Common myeloid progenitor, CD34-positive (primary cell): ENCODE measurements at regions not wholly inside any gene's neighbourhood (a gene's known extent, or its start where the extent isn't known, plus 50 kb on each side); places are given as distances from the start of the nearest gene placed in this dataset.
"Not testable (repeated sequence)": the region's sequence is repeated elsewhere in the genome, so short reads cannot be mapped to it uniquely, and the experiment has no call there.

Source experiments
- CTCF ChIA-PET: fragments of 350-600 bp; sonication (Branson Sonifier 250); formaldehyde crosslinking; loops from one replicate; lab custom pipeline; 2021; ENCODE audit warnings: antibody characterized with exemption; lab: Charles Lee
- POLR2A ChIA-PET: fragments of 350-600 bp; sonication (Branson Sonifier 250); formaldehyde crosslinking; loops from one replicate; lab custom pipeline; 2021; ENCODE audit warnings: antibody characterized with exemption; lab: Charles Lee
- DNase-seq, 3 donors: peaks; one replicate each; pipeline versions ENCODE4 v3.0.0 to v3.0.0-alpha.2; 2013
- H3K27ac ChIP-seq, 2 experiments: 1 replicate in 1 of 2; 2 replicates in 1 of 2; pipeline ENCODE4 v1.7.0; 2013; ENCODE audit warnings: inconsistent platforms in 2 of 2, low read length in 2 of 2, mild to moderate bottlenecking in 2 of 2, low read depth in 1 of 2, moderate library complexity in 1 of 2; ENCODE audit not compliant: severe bottlenecking in 2 of 2, insufficient read depth in 1 of 2, poor library complexity in 1 of 2
- H3K27me3 ChIP-seq, 5 experiments: replicated peaks in 2 of 5; 1 replicate in 3 of 5; 2 replicates in 2 of 5; pipeline versions ENCODE4 v1.6.1 to v1.7.0; 2013; ENCODE audit warnings: low read length in 4 of 5, mild to moderate bottlenecking in 2 of 5, moderate library complexity in 2 of 5, inconsistent platforms in 1 of 5; ENCODE audit not compliant: insufficient read depth in 5 of 5, control insufficient read depth in 4 of 5
- H3K36me3 ChIP-seq, 4 experiments: 1 replicate in 2 of 4; 2 replicates in 2 of 4; pipeline versions ENCODE4 v1.6.1 to v1.7.0; 2013; ENCODE audit warnings: low read length in 3 of 4, control low read depth in 1 of 4, mild to moderate bottlenecking in 1 of 4; ENCODE audit not compliant: control insufficient read depth in 4 of 4, insufficient read depth in 4 of 4
- H3K4me1 ChIP-seq, 4 experiments: 1 replicate in 3 of 4; 2 replicates in 1 of 4; pipeline versions ENCODE4 v1.6.1 to v1.7.1; 2013; ENCODE audit warnings: low read length in 3 of 4, mild to moderate bottlenecking in 3 of 4, control low read depth in 1 of 4, inconsistent platforms in 1 of 4, moderate library complexity in 1 of 4; ENCODE audit not compliant: control insufficient read depth in 4 of 4, insufficient read depth in 4 of 4; ENCODE audit errors: control extremely low read depth in 1 of 4
- H3K4me3 ChIP-seq, 7 experiments: 1 replicate in 4 of 7; 2 replicates in 3 of 7; pipeline versions ENCODE4 v1.5.1 to v1.7.0; 2013; ENCODE audit warnings: mild to moderate bottlenecking in 7 of 7, low read length in 6 of 7, moderate library complexity in 6 of 7, inconsistent platforms in 2 of 7, low read depth in 2 of 7, control low read depth in 1 of 7; ENCODE audit not compliant: insufficient read depth in 4 of 7, control insufficient read depth in 1 of 7; ENCODE audit errors: extremely low read depth in 1 of 7
- H3K9me3 ChIP-seq, 5 experiments: 1 replicate in 4 of 5; 2 replicates in 1 of 5; pipeline versions ENCODE4 v1.6.1 to v1.7.1; 2013; ENCODE audit warnings: low read length in 4 of 5, mild to moderate bottlenecking in 2 of 5, inconsistent platforms in 1 of 5, low read depth in 1 of 5, moderate library complexity in 1 of 5; ENCODE audit not compliant: control insufficient read depth in 4 of 5, insufficient read depth in 2 of 5; ENCODE audit errors: control extremely low read depth in 1 of 5
- WGBS: methylation state at CpG from one replicate; pipeline ENCODE4 v1.1.5; 2013; ENCODE audit not compliant: insufficient coverage; 5-methylcytosine and 5-hydroxymethylcytosine counted together

DNA sequence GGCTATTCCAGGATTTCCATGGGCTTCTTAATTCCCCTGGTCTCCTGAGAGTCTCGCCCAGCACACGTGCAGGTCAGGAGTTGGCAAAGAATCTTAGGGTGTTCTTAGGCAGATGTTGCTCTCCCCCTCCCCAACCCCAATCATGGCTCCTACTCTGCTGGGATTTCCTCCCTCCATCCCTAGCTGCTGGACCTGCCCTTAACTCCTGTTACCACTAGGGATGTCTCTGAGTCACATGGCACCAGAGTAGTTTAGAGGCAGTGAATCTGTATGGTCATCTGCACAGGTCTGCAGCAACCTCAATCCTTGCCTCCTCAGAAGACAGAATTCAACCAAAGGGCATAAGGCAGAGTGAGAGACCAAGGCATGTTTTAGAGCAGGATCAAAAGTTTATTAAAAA lies 51.8 kb upstream of the CHST3 start:
- ChIA-PET POLR2A (no interaction called here), CTCF (no interaction called here)
- WGBS, result 100% methylated on average over 2 of the region's 2 CpGs

DNA sequence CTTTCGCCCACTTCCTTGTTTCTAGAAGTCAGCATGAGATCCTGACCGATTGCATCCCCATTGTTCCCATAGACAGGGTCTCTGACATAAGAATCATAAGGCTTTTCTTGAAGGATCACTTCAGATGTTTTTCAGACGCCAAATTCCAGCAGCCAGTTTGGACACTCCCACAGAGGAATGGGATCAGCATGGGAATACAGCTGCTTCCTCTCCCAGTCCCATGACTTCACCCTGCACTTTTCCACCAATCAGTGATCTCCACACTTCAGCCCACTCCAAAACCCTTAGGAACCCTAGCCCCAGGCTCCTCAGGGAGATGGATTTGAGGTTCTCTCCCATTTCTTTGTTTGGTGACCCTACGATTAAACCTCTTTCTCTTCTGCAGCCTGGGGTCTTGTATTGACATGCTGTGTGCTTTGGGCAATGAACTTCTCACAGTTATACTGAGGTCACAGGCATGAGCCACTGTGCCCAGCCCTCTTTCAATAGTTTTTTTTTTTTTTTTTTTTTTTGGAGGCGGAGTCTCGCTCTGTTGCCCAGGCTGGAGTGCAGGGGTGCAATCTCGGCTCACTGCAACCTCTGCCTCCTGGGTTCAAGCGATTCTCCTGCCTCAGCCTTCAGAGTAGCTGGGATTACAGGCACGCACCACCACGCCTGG lies 52.8 kb upstream of the CHST3 start:
- peaks cover 0 to 10% (median 7%) of the 10 kb centered on the region in 5 experiments for H3K9me3 ChIP-seq
- POLR2A ChIA-PET, result no interaction called here
- CTCF ChIA-PET, result no interaction called here
- WGBS, result 90% methylated on average over 7 of the region's 10 CpGs
- no peaks in the 10 kb centered on the region for H3K27me3 ChIP-seq
- no peaks in the 10 kb centered on the region for H3K36me3 ChIP-seq
- peaks cover 0 to 6% (median 2%) of the 10 kb centered on the region in 4 experiments for H3K4me1 ChIP-seq
- H3K27ac ChIP-seq, result no peak overlapping the region
- no peak for DNase-seq
- H3K4me3 ChIP-seq, result no peak overlapping the region

More for the DNA sequence above, 51.8 kb upstream of the CHST3 start:
- Histone ChIP-seq H3K9me3 (peaks cover 0 to 14% (median 7%) of the 10 kb centered on the region in 5 experiments), H3K4me1 (peaks cover 0 to 6% (median 2%) of the 10 kb centered on the region in 4 experiments), H3K27ac (no peak overlapping the region), H3K4me3 (no peak overlapping the region), H3K27me3 (no peaks in the 10 kb centered on the region), H3K36me3 (no peaks in the 10 kb centered on the region)
- no peak for DNase-seq

DNA sequence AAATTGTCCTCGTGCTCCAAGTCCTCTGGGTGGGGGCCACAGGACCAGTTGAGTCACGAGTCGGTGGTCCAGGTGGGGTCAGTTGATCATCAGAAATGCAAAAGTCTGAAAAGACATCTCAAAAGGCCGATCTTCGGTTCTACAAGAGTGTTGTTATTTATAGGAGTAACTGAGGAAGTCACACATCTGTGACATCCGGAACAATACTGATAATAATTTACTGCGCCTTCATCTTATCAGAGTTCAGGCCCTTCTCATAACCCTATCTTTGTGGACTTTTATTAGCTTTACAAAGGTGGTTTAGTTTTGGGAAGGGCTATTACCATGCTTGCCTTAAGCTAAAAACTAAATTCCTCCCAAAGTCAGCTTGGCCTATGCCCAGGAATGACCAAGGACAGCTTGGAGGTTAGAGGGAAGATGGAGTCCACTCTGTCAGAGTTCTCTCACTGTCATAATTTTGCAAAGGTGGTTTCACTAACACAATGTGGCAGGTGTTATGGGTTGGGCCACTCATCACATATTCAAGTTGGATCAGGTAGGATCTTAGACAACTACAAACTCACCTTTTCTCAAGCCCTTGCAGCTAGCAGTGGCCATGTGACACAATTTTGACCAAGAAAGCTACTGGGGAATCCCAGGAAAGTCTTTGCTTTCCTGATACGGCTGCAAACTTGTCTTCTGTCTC lies 54.7 kb upstream of the CHST3 start:
- CTCF ChIA-PET, result interaction anchor here (0.6 to 3.0 kb wide), 2 partner anchors 13 to 314 kb away, joined by 3 to 14 read pairs; no protein-coding TSS in a partner anchor
- H3K4me3 ChIP-seq, result no peak overlapping the region
- no peaks in the 10 kb centered on the region for H3K36me3 ChIP-seq
- WGBS, result 82% methylated on average over 4 of the region's 8 CpGs
- peaks cover 0 to 6% (median 2%) of the 10 kb centered on the region in 4 experiments for H3K4me1 ChIP-seq
- H3K9me3 ChIP-seq, result peaks cover 0 to 10% (median 4%) of the 10 kb centered on the region in 5 experiments
- no peak overlapping the region for H3K27ac ChIP-seq
- DNase-seq, result peak in 2 of 3 donors; percentile 38 to 60
- POLR2A ChIA-PET, result interaction anchor here (0.7 kb wide), 1 partner anchor 443 kb away, joined by 4 read pairs; no protein-coding TSS in a partner anchor
- no peaks in the 10 kb centered on the region for H3K27me3 ChIP-seq

DNA sequence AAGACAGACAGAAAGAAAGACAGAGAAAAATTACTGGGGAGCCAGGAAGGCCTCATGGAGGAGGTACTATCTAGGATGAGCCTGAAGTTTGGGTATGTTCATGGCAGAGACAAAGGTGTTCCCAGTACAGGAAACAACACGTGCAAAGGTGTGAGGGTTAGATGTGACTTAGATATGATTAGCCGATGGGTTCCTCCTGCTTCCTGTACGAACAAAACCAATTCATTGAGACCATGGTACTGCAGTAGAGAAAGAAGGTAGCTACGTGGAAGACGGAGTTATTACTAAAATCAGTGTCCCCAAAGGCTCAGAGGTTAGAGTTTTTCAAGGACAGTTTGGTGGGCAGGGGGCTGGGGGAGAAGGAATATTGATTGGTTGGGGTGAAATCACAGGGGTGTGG lies 55.2 kb upstream of the CHST3 start:
- Histone ChIP-seq H3K27ac (no peak overlapping the region), H3K27me3 (no peaks in the 10 kb centered on the region), H3K9me3 (peaks cover 0 to 10% (median 4%) of the 10 kb centered on the region in 5 experiments), H3K36me3 (no peaks in the 10 kb centered on the region), H3K4me1 (peaks cover 0 to 6% (median 2%) of the 10 kb centered on the region in 4 experiments), H3K4me3 (no peak overlapping the region)
- ChIA-PET POLR2A (no interaction called here), CTCF (interaction anchor here (0.6 to 3.0 kb wide), 2 partner anchors 12 to 314 kb away, joined by 3 to 14 read pairs; no protein-coding TSS in a partner anchor)
- DNase-seq, result no peak
- WGBS, result 83% methylated on average over 5 of the region's 5 CpGs

DNA sequence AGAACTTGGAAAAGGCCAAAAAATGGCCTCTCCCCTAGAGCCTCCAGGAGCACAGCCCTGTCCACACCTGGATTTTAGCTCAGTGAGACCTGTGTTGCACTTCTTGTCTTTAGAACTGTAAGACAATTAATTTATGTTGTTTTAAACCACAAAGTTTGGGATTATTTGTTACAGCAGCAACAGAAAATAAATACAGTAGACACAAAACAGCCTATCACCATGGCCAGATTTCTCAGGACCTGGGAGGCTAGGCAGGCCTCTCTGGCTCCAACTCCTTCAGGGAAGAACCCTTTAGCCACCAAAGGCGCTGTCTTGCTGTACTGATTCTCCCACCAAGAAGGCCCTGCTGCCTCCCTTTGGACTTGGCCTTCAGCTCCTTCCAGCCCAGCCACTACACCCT lies 54.1 kb upstream of the PSAP start:
- DNase-seq, result no peak
- WGBS, result no CpG with 5 or more reads among the region's 1 CpG
- Histone ChIP-seq H3K4me3 (no peak overlapping the region), H3K27ac (no peak overlapping the region), H3K27me3 (no peaks in the 10 kb centered on the region), H3K4me1 (peaks cover 0 to 6% (median 2%) of the 10 kb centered on the region in 4 experiments), H3K9me3 (no peaks in the 10 kb centered on the region), H3K36me3 (no peaks in the 10 kb centered on the region)
- ChIA-PET CTCF (interaction anchor here (1.5 to 3.4 kb wide), 3 partner anchors 9 to 68 kb away, joined by 3 to 17 read pairs (median 6); no protein-coding TSS in a partner anchor), POLR2A (no interaction called here)

DNA sequence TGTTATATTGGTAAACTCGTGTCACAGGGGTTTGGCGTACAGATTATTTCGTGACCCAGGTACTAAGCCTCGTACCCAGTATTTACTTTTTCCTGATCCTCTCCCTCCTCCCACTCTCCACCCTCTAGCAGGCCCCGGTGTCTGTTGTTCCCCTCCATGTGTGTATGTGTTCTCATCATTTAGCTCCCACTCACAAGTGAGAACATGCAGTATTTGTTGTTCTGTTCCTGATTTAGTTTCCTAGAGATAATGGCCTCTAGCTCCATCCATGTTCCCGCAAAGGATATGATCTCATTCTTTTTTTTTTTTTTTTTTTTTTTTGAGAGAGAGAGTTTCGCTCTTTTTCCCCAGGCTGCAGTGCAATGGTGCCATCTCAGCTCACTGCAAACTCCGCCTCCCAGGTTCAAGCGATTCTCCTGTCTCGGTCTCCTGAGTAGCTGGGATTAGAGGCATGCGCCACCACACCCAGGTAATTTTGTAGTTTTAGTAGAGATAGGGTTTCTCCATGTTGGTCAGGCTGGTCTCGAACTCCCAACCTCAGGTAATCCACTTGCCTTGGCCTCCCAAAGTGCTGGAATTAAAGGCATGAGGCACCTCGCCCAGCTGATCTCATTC lies 52.7 kb upstream of the PSAP start:
- POLR2A ChIA-PET, H3K4me1 ChIP-seq, H3K4me3 ChIP-seq, H3K9me3 ChIP-seq, H3K27ac ChIP-seq, H3K27me3 ChIP-seq, DNase-seq, H3K36me3 ChIP-seq: not testable (repeated sequence)
- 94% methylated on average over 3 of the region's 13 CpGs for WGBS
- CTCF ChIA-PET, result interaction anchor here (0.9 to 3.4 kb wide), 4 partner anchors 8 to 73 kb away, joined by 3 to 17 read pairs (median 6); no protein-coding TSS in a partner anchor
